Memory B cell (primary cell): ENCODE measurements at regions not wholly inside any gene's neighbourhood (a gene's known extent, or its start where the extent isn't known, plus 50 kb on each side); places are given as distances from the start of the nearest gene placed in this dataset.

Experiments
- ATAC-seq: fragments of 150-1000 bp; cut with Tn5 transposase; 2 replicates; pipeline ENCODE4 v1.10.0; 2021; ENCODE audit warnings: low read depth, mild to moderate bottlenecking, moderate library complexity
- DNase-seq, 2 donors: peaks; one replicate each; pipeline ENCODE4 v3.0.0; 2022; ENCODE audit warnings: low spot score in 2 of 2
- H3K27ac Mint-ChIP-seq: one replicate; pipeline ENCODE4 v1.8.0; 2022; ENCODE audit warnings: mild to moderate bottlenecking, moderate library complexity, mixed read lengths
- H3K27me3 Mint-ChIP-seq: one replicate; pipeline ENCODE4 v1.8.0; 2022; ENCODE audit warnings: mixed read lengths
- H3K36me3 Mint-ChIP-seq: one replicate; pipeline ENCODE4 v1.8.0; 2022; ENCODE audit warnings: mild to moderate bottlenecking, mixed read lengths
- H3K4me1 Mint-ChIP-seq: one replicate; pipeline ENCODE4 v1.8.0; 2022; ENCODE audit warnings: mixed read lengths
- H3K4me3 Mint-ChIP-seq: one replicate; pipeline ENCODE4 v1.8.0; 2022; ENCODE audit warnings: mild to moderate bottlenecking, moderate library complexity, mixed read lengths
- H3K9me3 Mint-ChIP-seq: one replicate; pipeline ENCODE4 v1.8.0; 2022; ENCODE audit warnings: mixed read lengths

- Mint-ChIP-seq H3K36me3 (no peaks in the 10 kb centered on the region), H3K4me3 (no peak overlapping the region), H3K27me3 (no peaks in the 10 kb centered on the region), H3K4me1 (no peaks in the 10 kb centered on the region), H3K27ac (no peak overlapping the region), H3K9me3 (no peaks in the 10 kb centered on the region)
- no peak for ATAC-seq
- no peak for DNase-seq
Observed at GRCh38 chr4:132245319-132245718, 903.8 kb upstream of the PCDH10 start.

- Mint-ChIP-seq H3K27ac (no peak overlapping the region), H3K36me3 (no peaks in the 10 kb centered on the region), H3K4me3 (no peak overlapping the region), H3K4me1 (no peaks in the 10 kb centered on the region), H3K27me3 (no peaks in the 10 kb centered on the region), H3K9me3 (peaks cover 2% of the 10 kb centered on the region)
- no peak for DNase-seq
- ATAC-seq = no peak
Observed at GRCh38 chr4:132264176-132264575, 884.9 kb upstream of the PCDH10 start.

- no peak for DNase-seq
- ATAC-seq = no peak
- H3K4me3 Mint-ChIP-seq = no peak overlapping the region
- H3K4me1 Mint-ChIP-seq = no peaks in the 10 kb centered on the region
- no peak overlapping the region for H3K27ac Mint-ChIP-seq
- no peaks in the 10 kb centered on the region for H3K36me3 Mint-ChIP-seq
- H3K9me3 Mint-ChIP-seq = peaks cover 2% of the 10 kb centered on the region
- H3K27me3 Mint-ChIP-seq = no peaks in the 10 kb centered on the region
Observed at GRCh38 chr4:132266374-132266773, 882.7 kb upstream of the PCDH10 start.

- Mint-ChIP-seq H3K9me3 (peaks cover 2% of the 10 kb centered on the region), H3K27me3 (no peaks in the 10 kb centered on the region), H3K36me3 (no peaks in the 10 kb centered on the region), H3K4me1 (no peaks in the 10 kb centered on the region), H3K27ac (no peak overlapping the region), H3K4me3 (no peak overlapping the region)
- no peak for ATAC-seq
- DNase-seq = no peak
Observed at GRCh38 chr4:132267321-132267720, 881.8 kb upstream of the PCDH10 start.

GRCh38 chr4:132269303-132269990 lies 879.6 kb upstream of the PCDH10 start:
- Mint-ChIP-seq H3K27ac (no peak overlapping the region), H3K27me3 (no peaks in the 10 kb centered on the region), H3K9me3 (no peaks in the 10 kb centered on the region), H3K4me1 (no peaks in the 10 kb centered on the region), H3K4me3 (no peak overlapping the region), H3K36me3 (no peaks in the 10 kb centered on the region)
- ATAC-seq (no peak), DNase-seq (no peak)

- Mint-ChIP-seq H3K4me3 (no peak overlapping the region), H3K4me1 (no peaks in the 10 kb centered on the region), H3K27ac (no peak overlapping the region), H3K36me3 (no peaks in the 10 kb centered on the region), H3K9me3 (peaks cover 7% of the 10 kb centered on the region), H3K27me3 (no peaks in the 10 kb centered on the region)
- ATAC-seq = no peak
- DNase-seq = no peak
Observed at GRCh38 chr4:132275583-132276121, 873.4 kb upstream of the PCDH10 start.

- no peak overlapping the region for H3K4me3 Mint-ChIP-seq
- ATAC-seq (no peak), DNase-seq (no peak)
- no peaks in the 10 kb centered on the region for H3K27me3 Mint-ChIP-seq
- H3K27ac Mint-ChIP-seq = no peak overlapping the region
- H3K4me1 Mint-ChIP-seq = no peaks in the 10 kb centered on the region
- no peaks in the 10 kb centered on the region for H3K36me3 Mint-ChIP-seq
- H3K9me3 Mint-ChIP-seq = peaks cover 7% of the 10 kb centered on the region
Observed at GRCh38 chr4:132276185-132276584, 872.9 kb upstream of the PCDH10 start.

GRCh38 chr4:132276989-132277388 lies 872.1 kb upstream of the PCDH10 start:
- Mint-ChIP-seq H3K9me3 (peaks cover 7% of the 10 kb centered on the region), H3K4me3 (no peak overlapping the region), H3K36me3 (no peaks in the 10 kb centered on the region), H3K27ac (no peak overlapping the region), H3K27me3 (no peaks in the 10 kb centered on the region), H3K4me1 (no peaks in the 10 kb centered on the region)
- DNase-seq (no peak), ATAC-seq (no peak)

GRCh38 chr4:132281733-132282132 lies 867.4 kb upstream of the PCDH10 start:
- Mint-ChIP-seq H3K27ac (no peak overlapping the region), H3K27me3 (no peaks in the 10 kb centered on the region), H3K4me3 (no peak overlapping the region), H3K4me1 (no peaks in the 10 kb centered on the region), H3K9me3 (peaks cover 12% of the 10 kb centered on the region), H3K36me3 (no peaks in the 10 kb centered on the region)
- no peak for ATAC-seq
- DNase-seq = no peak

- no peak for DNase-seq
- H3K27me3 Mint-ChIP-seq = no peaks in the 10 kb centered on the region
- ATAC-seq = no peak
- peaks cover 13% of the 10 kb centered on the region for H3K9me3 Mint-ChIP-seq
- no peak overlapping the region for H3K4me3 Mint-ChIP-seq
- no peak overlapping the region for H3K27ac Mint-ChIP-seq
- H3K4me1 Mint-ChIP-seq = no peaks in the 10 kb centered on the region
- H3K36me3 Mint-ChIP-seq = no peaks in the 10 kb centered on the region
Observed at GRCh38 chr4:132284910-132285426, 864.1 kb upstream of the PCDH10 start.

- no peaks in the 10 kb centered on the region for H3K4me1 Mint-ChIP-seq
- no peak for DNase-seq
- H3K27me3 Mint-ChIP-seq = no peaks in the 10 kb centered on the region
- no peak overlapping the region for H3K27ac Mint-ChIP-seq
- H3K9me3 Mint-ChIP-seq = peaks cover 1% of the 10 kb centered on the region
- H3K36me3 Mint-ChIP-seq = no peaks in the 10 kb centered on the region
- H3K4me3 Mint-ChIP-seq = no peak overlapping the region
- no peak for ATAC-seq
Observed at GRCh38 chr4:132297346-132297745, 851.7 kb upstream of the PCDH10 start.

GRCh38 chr4:132299841-132300240 lies 849.3 kb upstream of the PCDH10 start:
- no peaks in the 10 kb centered on the region for H3K36me3 Mint-ChIP-seq
- H3K4me3 Mint-ChIP-seq = no peak overlapping the region
- no peaks in the 10 kb centered on the region for H3K27me3 Mint-ChIP-seq
- no peak overlapping the region for H3K27ac Mint-ChIP-seq
- ATAC-seq = no peak
- DNase-seq = no peak
- H3K9me3 Mint-ChIP-seq = peaks cover 1% of the 10 kb centered on the region
- H3K4me1 Mint-ChIP-seq = no peaks in the 10 kb centered on the region

- Mint-ChIP-seq H3K4me1 (no peaks in the 10 kb centered on the region), H3K4me3 (no peak overlapping the region), H3K27ac (no peak overlapping the region), H3K36me3 (no peaks in the 10 kb centered on the region), H3K9me3 (peaks cover 2% of the 10 kb centered on the region), H3K27me3 (no peaks in the 10 kb centered on the region)
- DNase-seq (no peak), ATAC-seq (no peak)
Observed at GRCh38 chr4:132312521-132312920, 836.6 kb upstream of the PCDH10 start.

- Mint-ChIP-seq H3K36me3 (no peaks in the 10 kb centered on the region), H3K27me3 (no peaks in the 10 kb centered on the region), H3K9me3 (peaks cover 2% of the 10 kb centered on the region), H3K27ac (no peak overlapping the region), H3K4me3 (no peak overlapping the region), H3K4me1 (no peaks in the 10 kb centered on the region)
- no peak for DNase-seq
- no peak for ATAC-seq
Observed at GRCh38 chr4:132313852-132314251, 835.2 kb upstream of the PCDH10 start.

GRCh38 chr4:132316738-132317137 lies 832.4 kb upstream of the PCDH10 start:
- Mint-ChIP-seq H3K27ac (no peak overlapping the region), H3K36me3 (no peaks in the 10 kb centered on the region), H3K9me3 (peaks cover 3% of the 10 kb centered on the region), H3K4me3 (no peak overlapping the region), H3K27me3 (no peaks in the 10 kb centered on the region), H3K4me1 (no peaks in the 10 kb centered on the region)
- DNase-seq (no peak), ATAC-seq (no peak)
